H1 (cell line): ENCODE measurements at regions not wholly inside any gene's neighbourhood (a gene's known extent, or its start where the extent isn't known, plus 50 kb on each side); places are given as distances from the start of the nearest gene placed in this dataset.

Experiments
- CEBPB ChIP-seq: IDR thresholded peaks from 2 replicates; pipeline ENCODE4 v1.6.1; 2012; ENCODE audit warnings: low read depth, low read length
- JUND ChIP-seq: IDR thresholded peaks from 2 replicates; pipeline ENCODE4 v1.6.1; 2011; ENCODE audit warnings: mild to moderate bottlenecking, improper control_type of control experiment, low read length
- NANOG ChIP-seq: IDR thresholded peaks from 2 replicates; pipeline ENCODE4 v1.6.1; 2011; ENCODE audit warnings: low read length, low read depth, mild to moderate bottlenecking, inconsistent platforms; ENCODE audit not compliant: insufficient read depth, poor library complexity, severe bottlenecking
- RFX5 ChIP-seq: IDR thresholded peaks from 2 replicates; pipeline ENCODE4 v1.6.1; 2011; ENCODE audit warnings: low read depth, low read length, improper control_type of control experiment, borderline replicate concordance
- RNF2 ChIP-seq: fragments of 200-900, 300-1000 bp; sonication (generic); IDR thresholded peaks from 2 replicates; pipeline ENCODE4 v1.7.1; 2016; ENCODE audit warnings: borderline replicate concordance, low read depth, mild to moderate bottlenecking, antibody characterized with exemption, low read length; ENCODE audit not compliant: poor library complexity, severe bottlenecking; ENCODE audit errors: missing control alignments
- TBP ChIP-seq: IDR thresholded peaks from 2 replicates; pipeline ENCODE4 v1.6.1; 2011; ENCODE audit warnings: low read depth, low read length, improper control_type of control experiment
- TF ChIP-seq, protein P1 (sequence below), 3 experiments: IDR thresholded peaks; 1 replicate in 2 of 3; 2 replicates in 1 of 3; pipeline versions ENCODE4 v1.5.1 to v1.6.1; 2011; ENCODE audit warnings: low read length in 3 of 3, mild to moderate bottlenecking in 3 of 3, inconsistent platforms in 2 of 3, low read depth in 1 of 3, moderate library complexity in 1 of 3; ENCODE audit not compliant: insufficient read depth in 1 of 3; ENCODE audit errors: control extremely low read depth in 1 of 3
- TF ChIP-seq, protein P2 (sequence below): IDR thresholded peaks from 2 replicates; pipeline ENCODE4 v1.6.1; 2011; ENCODE audit warnings: low read depth, mild to moderate bottlenecking, low read length; ENCODE audit not compliant: insufficient read depth

DNA sequence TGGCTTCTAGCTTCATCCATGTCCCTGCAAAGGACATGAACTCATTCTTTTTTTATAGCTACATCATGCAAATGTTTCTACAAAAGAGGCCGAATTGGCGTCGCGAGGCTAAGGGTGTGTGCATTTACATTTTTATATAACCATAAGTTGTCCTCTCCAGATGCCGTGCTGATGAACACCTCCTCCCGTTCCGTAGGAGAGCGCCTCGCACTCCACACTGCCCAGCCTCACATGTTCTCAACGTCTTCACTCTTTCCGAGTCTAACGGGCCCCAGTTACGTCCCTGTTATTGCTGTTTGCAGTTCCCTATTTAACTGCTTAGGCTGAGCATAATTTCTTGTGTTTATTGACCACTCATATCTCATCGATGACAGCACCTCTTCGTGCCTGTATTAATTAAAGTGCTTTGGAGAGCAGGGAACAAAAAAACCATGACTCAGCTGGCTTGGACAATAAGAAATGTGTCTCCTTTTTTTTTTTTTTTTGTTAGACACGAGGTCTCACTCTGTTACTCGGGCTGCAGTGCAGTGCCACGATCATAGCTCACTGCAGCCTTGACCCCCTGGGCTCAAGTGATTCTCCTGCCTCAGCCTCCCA lies 113.5 kb upstream of the SDK1 start (continued):
- TF ChIP-seq, protein P1, sequence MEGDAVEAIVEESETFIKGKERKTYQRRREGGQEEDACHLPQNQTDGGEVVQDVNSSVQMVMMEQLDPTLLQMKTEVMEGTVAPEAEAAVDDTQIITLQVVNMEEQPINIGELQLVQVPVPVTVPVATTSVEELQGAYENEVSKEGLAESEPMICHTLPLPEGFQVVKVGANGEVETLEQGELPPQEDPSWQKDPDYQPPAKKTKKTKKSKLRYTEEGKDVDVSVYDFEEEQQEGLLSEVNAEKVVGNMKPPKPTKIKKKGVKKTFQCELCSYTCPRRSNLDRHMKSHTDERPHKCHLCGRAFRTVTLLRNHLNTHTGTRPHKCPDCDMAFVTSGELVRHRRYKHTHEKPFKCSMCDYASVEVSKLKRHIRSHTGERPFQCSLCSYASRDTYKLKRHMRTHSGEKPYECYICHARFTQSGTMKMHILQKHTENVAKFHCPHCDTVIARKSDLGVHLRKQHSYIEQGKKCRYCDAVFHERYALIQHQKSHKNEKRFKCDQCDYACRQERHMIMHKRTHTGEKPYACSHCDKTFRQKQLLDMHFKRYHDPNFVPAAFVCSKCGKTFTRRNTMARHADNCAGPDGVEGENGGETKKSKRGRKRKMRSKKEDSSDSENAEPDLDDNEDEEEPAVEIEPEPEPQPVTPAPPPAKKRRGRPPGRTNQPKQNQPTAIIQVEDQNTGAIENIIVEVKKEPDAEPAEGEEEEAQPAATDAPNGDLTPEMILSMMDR (IDR thresholded peaks at IDR 0.05; ENCODE audit: control extremely low read depth in 1 of 3, insufficient read depth in 1 of 3, low read depth in 1 of 3, low read length in 3 of 3) = no peak
- TF ChIP-seq JUND (no peak), CEBPB (no peak), NANOG (no peak), TBP (no peak), RNF2 (no peak), RFX5 (no peak)
- TF ChIP-seq, protein P2, sequence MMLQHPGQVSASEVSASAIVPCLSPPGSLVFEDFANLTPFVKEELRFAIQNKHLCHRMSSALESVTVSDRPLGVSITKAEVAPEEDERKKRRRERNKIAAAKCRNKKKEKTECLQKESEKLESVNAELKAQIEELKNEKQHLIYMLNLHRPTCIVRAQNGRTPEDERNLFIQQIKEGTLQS = no peak
